ENCODE measurements at regions not wholly inside any gene's neighbourhood (a gene's known extent, or its start where the extent isn't known, plus 50 kb on each side); places are given as distances from the start of the nearest gene placed in this dataset.

DNA sequence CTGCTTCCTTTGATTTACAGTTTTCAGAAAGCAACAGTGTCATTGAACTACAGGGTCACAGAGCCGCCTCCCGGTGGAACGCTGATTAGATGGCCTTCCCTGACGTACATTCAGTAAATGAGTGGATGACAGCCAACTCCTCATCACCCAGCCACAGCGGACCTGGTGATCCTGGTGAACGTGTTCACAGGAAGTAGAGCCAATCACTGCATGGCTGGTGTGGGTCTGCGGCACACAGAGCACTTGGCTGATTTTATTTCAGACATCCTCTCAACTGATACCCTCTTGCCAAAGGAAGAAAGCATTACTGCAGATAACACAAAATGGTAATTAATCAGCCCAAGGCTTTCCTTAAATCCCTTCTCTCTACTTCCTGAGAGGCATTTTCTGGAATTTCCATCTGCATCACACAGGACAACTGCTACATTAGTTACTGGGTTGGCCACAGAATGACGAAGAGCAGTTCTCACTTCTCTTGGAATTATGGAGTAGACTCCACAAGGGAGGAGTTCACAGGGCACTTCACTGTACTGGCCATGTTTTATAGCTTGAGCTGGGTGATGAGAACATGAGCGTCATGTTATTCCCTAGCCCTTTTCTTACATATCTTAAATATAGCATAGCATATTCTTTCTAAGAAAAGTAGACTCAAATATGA is 84.0 kb upstream of the SLC7A1 start:
- Histone ChIP-seq H3K4me1 (ENCODE audit: control insufficient read depth in 1 of 2, insufficient read depth in 2 of 2, low read depth in 1 of 2, low read length in 1 of 2) (peaks cover 6 to 12% of the 10 kb centered on the region in 2 experiments; a peak in 2 of 4 replicates), H3K27ac (ENCODE audit: low read depth in 2 of 2, low read length in 1 of 2) (peak overlapping the region in 1 of 2 experiments; percentile 68; a peak in 2 of 4 replicates), H3K9ac (no peak overlapping the region), H4K20me1 (ENCODE audit: insufficient read depth) (no peaks in the 10 kb centered on the region), H3F3A (replicated peaks; ENCODE audit: insufficient read depth) (peaks cover 23% of the 10 kb centered on the region), H3K79me2 (ENCODE audit: insufficient read depth) (no peaks in the 10 kb centered on the region), H3K4me3 (ENCODE audit: low read depth in 2 of 2, low read length in 1 of 2) (no peak overlapping the region), H3K9me3 (no peaks in the 10 kb centered on the region), H3K27me3 (ENCODE audit: insufficient read depth) (no peaks in the 10 kb centered on the region), H3K4me2 (no peak overlapping the region), H2AFZ (ENCODE audit: low read depth) (no peak overlapping the region), H3K9me2 (no peaks in the 10 kb centered on the region), H3K36me3 (replicated peaks in 1 of 2; ENCODE audit: control insufficient read depth in 1 of 2, insufficient read depth in 2 of 2, low read length in 1 of 2) (no peaks in the 10 kb centered on the region)
- WGBS (ENCODE audit: low lambda C conversion rate): 40% methylated on average over 9 of the region's 9 CpGs
- peak; percentile 60 for DNase-seq
- no peak for TF ChIP-seq RXRA (IDR thresholded peaks at IDR 0.05; ENCODE audit: borderline replicate concordance, low read depth)
- no peak for TF ChIP-seq FOSL2 (IDR thresholded peaks at IDR 0.05; ENCODE audit: borderline replicate concordance, low read depth)
- no peak for TF ChIP-seq POLR2AphosphoS5 (IDR thresholded peaks at IDR 0.05; ENCODE audit: low read depth, low read length)
- no peak for TF ChIP-seq MXI1 (IDR thresholded peaks at IDR 0.05; ENCODE audit: low read depth, low read length)
- TF ChIP-seq, protein P1, sequence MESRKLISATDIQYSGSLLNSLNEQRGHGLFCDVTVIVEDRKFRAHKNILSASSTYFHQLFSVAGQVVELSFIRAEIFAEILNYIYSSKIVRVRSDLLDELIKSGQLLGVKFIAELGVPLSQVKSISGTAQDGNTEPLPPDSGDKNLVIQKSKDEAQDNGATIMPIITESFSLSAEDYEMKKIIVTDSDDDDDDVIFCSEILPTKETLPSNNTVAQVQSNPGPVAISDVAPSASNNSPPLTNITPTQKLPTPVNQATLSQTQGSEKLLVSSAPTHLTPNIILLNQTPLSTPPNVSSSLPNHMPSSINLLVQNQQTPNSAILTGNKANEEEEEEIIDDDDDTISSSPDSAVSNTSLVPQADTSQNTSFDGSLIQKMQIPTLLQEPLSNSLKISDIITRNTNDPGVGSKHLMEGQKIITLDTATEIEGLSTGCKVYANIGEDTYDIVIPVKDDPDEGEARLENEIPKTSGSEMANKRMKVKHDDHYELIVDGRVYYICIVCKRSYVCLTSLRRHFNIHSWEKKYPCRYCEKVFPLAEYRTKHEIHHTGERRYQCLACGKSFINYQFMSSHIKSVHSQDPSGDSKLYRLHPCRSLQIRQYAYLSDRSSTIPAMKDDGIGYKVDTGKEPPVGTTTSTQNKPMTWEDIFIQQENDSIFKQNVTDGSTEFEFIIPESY (IDR thresholded peaks at IDR 0.05; ENCODE audit: borderline replicate concordance, low read depth): no peak
- no peak for TF ChIP-seq GABPA (IDR thresholded peaks at IDR 0.05; ENCODE audit: low read depth)
- TF ChIP-seq SMC3 (IDR thresholded peaks at IDR 0.05; ENCODE audit: low read depth, low read length): no peak
- TF ChIP-seq RCOR1 (IDR thresholded peaks at IDR 0.05; ENCODE audit: low read length): peak; percentile 33; the same call in 1 of the 2 replicates
- TF ChIP-seq GATA2 (CRISPR knock-in tag; IDR thresholded peaks at IDR 0.05): peak; percentile 32
- no peak for TF ChIP-seq NFIC (IDR thresholded peaks at IDR 0.05; ENCODE audit: borderline replicate concordance)
- TF ChIP-seq RAD21 (IDR thresholded peaks at IDR 0.05; ENCODE audit: low read length): peak; percentile 41
- TF ChIP-seq MEF2A (IDR thresholded peaks at IDR 0.05; ENCODE audit: borderline replicate concordance, low read depth): no peak
- TF ChIP-seq USF2 (IDR thresholded peaks at IDR 0.05; ENCODE audit: borderline replicate concordance, low read depth, low read length): no peak
- TF ChIP-seq SIN3A (IDR thresholded peaks at IDR 0.05; ENCODE audit: borderline replicate concordance, low read depth, low read length): no peak
- no peak for TF ChIP-seq CHD2 (IDR thresholded peaks at IDR 0.05; ENCODE audit: low read length, partially characterized antibody)
- TF ChIP-seq YY1 (IDR thresholded peaks at IDR 0.05; ENCODE audit: low read depth): no peak
- no peak for TF ChIP-seq TEAD4 (IDR thresholded peaks at IDR 0.05; ENCODE audit: borderline replicate concordance, insufficient read depth)
- TF ChIP-seq ELF1 (IDR thresholded peaks at IDR 0.05): no peak
- no peak for TF ChIP-seq MAX (IDR thresholded peaks at IDR 0.05; ENCODE audit: low read depth)
- no peak for TF ChIP-seq RFX5 (IDR thresholded peaks at IDR 0.05; ENCODE audit: low read length)
- TF ChIP-seq, protein P2, sequence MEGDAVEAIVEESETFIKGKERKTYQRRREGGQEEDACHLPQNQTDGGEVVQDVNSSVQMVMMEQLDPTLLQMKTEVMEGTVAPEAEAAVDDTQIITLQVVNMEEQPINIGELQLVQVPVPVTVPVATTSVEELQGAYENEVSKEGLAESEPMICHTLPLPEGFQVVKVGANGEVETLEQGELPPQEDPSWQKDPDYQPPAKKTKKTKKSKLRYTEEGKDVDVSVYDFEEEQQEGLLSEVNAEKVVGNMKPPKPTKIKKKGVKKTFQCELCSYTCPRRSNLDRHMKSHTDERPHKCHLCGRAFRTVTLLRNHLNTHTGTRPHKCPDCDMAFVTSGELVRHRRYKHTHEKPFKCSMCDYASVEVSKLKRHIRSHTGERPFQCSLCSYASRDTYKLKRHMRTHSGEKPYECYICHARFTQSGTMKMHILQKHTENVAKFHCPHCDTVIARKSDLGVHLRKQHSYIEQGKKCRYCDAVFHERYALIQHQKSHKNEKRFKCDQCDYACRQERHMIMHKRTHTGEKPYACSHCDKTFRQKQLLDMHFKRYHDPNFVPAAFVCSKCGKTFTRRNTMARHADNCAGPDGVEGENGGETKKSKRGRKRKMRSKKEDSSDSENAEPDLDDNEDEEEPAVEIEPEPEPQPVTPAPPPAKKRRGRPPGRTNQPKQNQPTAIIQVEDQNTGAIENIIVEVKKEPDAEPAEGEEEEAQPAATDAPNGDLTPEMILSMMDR (IDR thresholded peaks at IDR 0.05): no peak
- TF ChIP-seq EZH2phosphoT487 (IDR thresholded peaks at IDR 0.05; ENCODE audit: borderline replicate concordance, low read depth): no peak
- TF ChIP-seq EP300 (IDR thresholded peaks at IDR 0.05; ENCODE audit: borderline replicate concordance in 1 of 2, low read depth in 1 of 2, low read length in 1 of 2): peak in 1 of 2 experiments; percentile 42; a peak in 1 of 4 replicates
- POLR2A ChIA-PET: no interaction called here
- CTCF ChIA-PET: interaction anchor here (1.2 to 1.3 kb wide), 2 partner anchors 171 to 435 kb away, joined by 3 read pairs; no protein-coding TSS in a partner anchor

All from SK-N-SH (cell line).